ENCODE measurements at regions not wholly inside any gene's neighbourhood (a gene's known extent, or its start where the extent isn't known, plus 50 kb on each side); places are given as distances from the start of the nearest gene placed in this dataset.
A peak's percentile ranks its signal among the peaks of the same experiment; 100 is the strongest.

GRCh38 chrX:87808576-87809243 lies 291.1 kb downstream of the KLHL4 start:
- TF ChIP-seq, protein P1, sequence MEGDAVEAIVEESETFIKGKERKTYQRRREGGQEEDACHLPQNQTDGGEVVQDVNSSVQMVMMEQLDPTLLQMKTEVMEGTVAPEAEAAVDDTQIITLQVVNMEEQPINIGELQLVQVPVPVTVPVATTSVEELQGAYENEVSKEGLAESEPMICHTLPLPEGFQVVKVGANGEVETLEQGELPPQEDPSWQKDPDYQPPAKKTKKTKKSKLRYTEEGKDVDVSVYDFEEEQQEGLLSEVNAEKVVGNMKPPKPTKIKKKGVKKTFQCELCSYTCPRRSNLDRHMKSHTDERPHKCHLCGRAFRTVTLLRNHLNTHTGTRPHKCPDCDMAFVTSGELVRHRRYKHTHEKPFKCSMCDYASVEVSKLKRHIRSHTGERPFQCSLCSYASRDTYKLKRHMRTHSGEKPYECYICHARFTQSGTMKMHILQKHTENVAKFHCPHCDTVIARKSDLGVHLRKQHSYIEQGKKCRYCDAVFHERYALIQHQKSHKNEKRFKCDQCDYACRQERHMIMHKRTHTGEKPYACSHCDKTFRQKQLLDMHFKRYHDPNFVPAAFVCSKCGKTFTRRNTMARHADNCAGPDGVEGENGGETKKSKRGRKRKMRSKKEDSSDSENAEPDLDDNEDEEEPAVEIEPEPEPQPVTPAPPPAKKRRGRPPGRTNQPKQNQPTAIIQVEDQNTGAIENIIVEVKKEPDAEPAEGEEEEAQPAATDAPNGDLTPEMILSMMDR (IDR thresholded peaks at IDR 0.05; ENCODE audit: unreplicated experiment) = no peak
- Mint-ChIP-seq H3K9me3 (ENCODE audit: low read depth) (peaks cover 10% of the 10 kb centered on the region), H3K36me3 (ENCODE audit: insufficient read depth) (peaks cover 2% of the 10 kb centered on the region), H3K4me3 (ENCODE audit: low read depth) (no peak overlapping the region), H3K27ac (no peak overlapping the region), H3K27me3 (no peaks in the 10 kb centered on the region), H3K4me1 (ENCODE audit: low read depth) (peaks cover 14% of the 10 kb centered on the region)
- DNase-seq (ENCODE audit: low spot score, unreplicated experiment) = no peak

DNA sequence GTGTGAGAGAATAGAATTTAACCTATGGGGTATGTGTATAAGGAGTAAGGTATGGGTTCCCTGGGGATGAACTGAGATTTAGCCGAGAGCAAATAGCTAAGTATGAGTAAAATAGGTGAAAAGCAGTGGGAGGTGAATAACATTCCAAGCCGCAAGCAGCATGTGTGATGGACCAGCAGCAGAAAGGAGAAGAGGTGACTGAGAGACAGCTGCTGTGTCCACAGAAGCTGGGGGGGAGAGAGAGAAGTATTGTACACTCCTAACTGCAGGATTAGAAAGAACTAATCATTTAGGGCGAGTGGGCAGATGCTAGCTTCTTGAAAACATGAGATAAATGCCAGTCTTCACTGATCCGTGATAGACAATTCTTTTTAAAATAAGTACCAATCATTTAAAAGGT lies 296.0 kb downstream of the KLHL4 start:
- Mint-ChIP-seq H3K4me3 (ENCODE audit: low read depth) (no peak overlapping the region), H3K27ac (no peak overlapping the region), H3K36me3 (ENCODE audit: insufficient read depth) (peaks cover 2% of the 10 kb centered on the region), H3K27me3 (no peaks in the 10 kb centered on the region), H3K4me1 (ENCODE audit: low read depth) (no peaks in the 10 kb centered on the region), H3K9me3 (ENCODE audit: low read depth) (peaks cover 4% of the 10 kb centered on the region)
- DNase-seq (ENCODE audit: low spot score, unreplicated experiment) = no peak
- TF ChIP-seq, protein P1 (IDR thresholded peaks at IDR 0.05; ENCODE audit: unreplicated experiment) = no peak

DNA sequence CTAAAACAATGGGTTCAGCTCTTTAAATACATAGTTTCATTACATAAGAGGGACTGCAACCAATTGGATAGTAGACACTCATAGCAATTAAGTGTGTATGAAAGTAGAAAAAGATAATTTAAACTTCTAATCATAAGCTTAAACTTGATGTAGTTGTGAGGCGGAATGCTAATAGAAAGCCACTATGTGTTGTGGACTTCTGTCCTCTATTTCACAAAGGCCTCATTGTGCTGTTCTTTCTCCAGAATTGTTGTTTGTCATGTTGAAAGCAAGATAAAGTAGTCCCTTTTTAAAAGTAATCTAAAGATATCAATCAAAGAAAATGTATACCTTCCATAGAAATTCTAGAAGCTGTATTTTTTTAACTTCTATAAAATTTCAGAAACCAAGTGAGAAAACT lies 329.4 kb downstream of the KLHL4 start:
- Mint-ChIP-seq H3K4me1 (ENCODE audit: low read depth) (peaks cover 7% of the 10 kb centered on the region), H3K9me3 (ENCODE audit: low read depth) (peaks cover 27% of the 10 kb centered on the region), H3K4me3 (ENCODE audit: low read depth) (no peak overlapping the region), H3K36me3 (ENCODE audit: insufficient read depth) (peaks cover 3% of the 10 kb centered on the region), H3K27me3 (no peaks in the 10 kb centered on the region), H3K27ac (peak overlapping the region; percentile 88)
- no peak for DNase-seq (ENCODE audit: low spot score, unreplicated experiment)
- TF ChIP-seq, protein P1 (IDR thresholded peaks at IDR 0.05; ENCODE audit: unreplicated experiment) = no peak

DNA sequence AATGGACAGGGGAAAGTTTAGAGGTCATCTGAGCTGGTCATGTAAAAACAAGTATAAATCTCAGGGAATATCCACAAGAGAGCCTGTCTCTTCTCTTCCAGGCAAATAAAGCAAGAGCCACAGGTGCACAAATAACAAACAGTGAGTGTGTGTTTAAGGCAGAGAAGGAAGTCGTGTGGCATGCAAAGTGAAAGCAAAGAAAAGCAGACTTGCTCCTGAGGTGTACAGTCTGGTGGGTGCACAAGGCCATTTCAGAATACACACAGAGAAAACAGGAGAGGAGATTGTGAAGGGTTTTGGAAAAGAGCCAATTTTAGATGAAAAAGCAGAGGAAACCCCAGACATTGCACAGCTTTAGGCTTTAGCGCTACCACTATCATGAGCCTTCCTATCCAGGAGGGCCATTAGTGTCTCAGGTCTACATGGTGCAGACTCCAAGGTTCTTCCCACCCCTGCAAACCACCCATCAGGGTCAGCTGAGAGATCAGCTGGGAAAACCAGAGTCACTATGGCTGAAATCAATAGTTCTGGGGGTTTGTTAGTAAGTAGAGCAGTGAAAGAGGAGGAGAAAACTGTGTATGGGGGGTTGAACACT lies 355.8 kb downstream of the KLHL4 start:
- DNase-seq (ENCODE audit: low spot score, unreplicated experiment) = no peak
- no peaks in the 10 kb centered on the region for H3K36me3 Mint-ChIP-seq (ENCODE audit: insufficient read depth)
- H3K27ac Mint-ChIP-seq = peak overlapping the region; percentile 33
- H3K27me3 Mint-ChIP-seq = no peaks in the 10 kb centered on the region
- H3K9me3 Mint-ChIP-seq (ENCODE audit: low read depth) = peaks cover 6% of the 10 kb centered on the region
- TF ChIP-seq, protein P1 (IDR thresholded peaks at IDR 0.05; ENCODE audit: unreplicated experiment) = no peak
- peaks cover 22% of the 10 kb centered on the region for H3K4me1 Mint-ChIP-seq (ENCODE audit: low read depth)
- H3K4me3 Mint-ChIP-seq (ENCODE audit: low read depth) = no peak overlapping the region

DNA sequence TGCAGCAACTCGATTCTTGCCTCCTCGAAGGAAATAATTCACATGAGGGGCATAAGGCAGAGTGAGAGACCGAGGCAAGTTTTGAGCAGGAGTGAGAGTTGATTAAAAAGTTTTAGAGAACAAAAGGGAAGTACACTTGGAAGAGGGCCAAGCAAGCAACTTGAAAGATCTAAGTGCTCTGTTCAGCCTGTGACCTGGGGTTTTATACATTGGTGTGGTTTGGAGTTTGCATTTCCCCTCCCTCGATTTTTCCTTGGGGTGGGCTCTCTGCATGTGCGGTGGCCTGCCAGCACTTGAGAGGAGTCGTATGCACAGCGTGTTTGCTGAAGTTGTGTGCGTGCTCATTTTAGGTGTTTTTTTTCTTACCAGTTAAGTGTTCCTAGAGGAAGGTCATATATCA lies 356.4 kb downstream of the KLHL4 start:
- H3K4me1 Mint-ChIP-seq (ENCODE audit: low read depth) = peaks cover 22% of the 10 kb centered on the region

More for the DNA sequence above, 356.4 kb downstream of the KLHL4 start:
- no peak overlapping the region for H3K4me3 Mint-ChIP-seq (ENCODE audit: low read depth)
- TF ChIP-seq, protein P1 (IDR thresholded peaks at IDR 0.05; ENCODE audit: unreplicated experiment) = no peak
- no peak for DNase-seq (ENCODE audit: low spot score, unreplicated experiment)
- peak overlapping the region; percentile 33 for H3K27ac Mint-ChIP-seq
- H3K9me3 Mint-ChIP-seq (ENCODE audit: low read depth) = peaks cover 9% of the 10 kb centered on the region
- no peaks in the 10 kb centered on the region for H3K27me3 Mint-ChIP-seq
- no peaks in the 10 kb centered on the region for H3K36me3 Mint-ChIP-seq (ENCODE audit: insufficient read depth)
